T-helper 1 cell treated with Interleukin-12 subunit alpha and Interleukin-12 subunit beta and Interleukin-4 antibody, amounts not matched to agents 30 μg/mL and 1 μg/mL, for 36 hours (primary cell): ENCODE measurements at regions not wholly inside any gene's neighbourhood (a gene's known extent, or its start where the extent isn't known, plus 50 kb on each side); places are given as distances from the start of the nearest gene placed in this dataset.
"Not testable (repeated sequence)": the region's sequence is repeated elsewhere in the genome, so short reads cannot be mapped to it uniquely, and the experiment has no call there.

ENCODE experiments used
- H3K27ac Mint-ChIP-seq: one replicate; pipeline ENCODE4 v1.8.0; 2021; ENCODE audit warnings: mild to moderate bottlenecking, mixed read lengths
- H3K27me3 Mint-ChIP-seq: one replicate; pipeline ENCODE4 v1.8.0; 2021; ENCODE audit warnings: low read depth, mixed read lengths
- H3K36me3 Mint-ChIP-seq: one replicate; pipeline ENCODE4 v1.8.0; 2021; ENCODE audit warnings: low read depth, mixed read lengths
- H3K4me1 Mint-ChIP-seq: one replicate; pipeline ENCODE4 v1.8.0; 2021; ENCODE audit warnings: low read depth, mixed read lengths
- H3K4me3 Mint-ChIP-seq: one replicate; pipeline ENCODE4 v1.8.0; 2021; ENCODE audit warnings: mild to moderate bottlenecking, moderate library complexity, mixed read lengths
- H3K9me3 Mint-ChIP-seq: one replicate; pipeline ENCODE4 v1.8.0; 2021; ENCODE audit warnings: mixed read lengths

GRCh38 chr2:22186261-22186828 lies 1062.6 kb downstream of the TDRD15 start:
- not testable (repeated sequence) for H3K9me3 Mint-ChIP-seq, H3K4me1 Mint-ChIP-seq, H3K36me3 Mint-ChIP-seq, H3K27me3 Mint-ChIP-seq, H3K4me3 Mint-ChIP-seq, H3K27ac Mint-ChIP-seq

- Mint-ChIP-seq H3K9me3 (peaks cover 4% of the 10 kb centered on the region), H3K4me3 (no peak overlapping the region), H3K36me3 (no peaks in the 10 kb centered on the region)
Measured at GRCh38 chr2:22189893-22190480, 1066.2 kb downstream of the TDRD15 start.

GRCh38 chr2:22194218-22194617 lies 1070.5 kb downstream of the TDRD15 start:
- Mint-ChIP-seq H3K27ac (no peak overlapping the region), H3K36me3 (no peaks in the 10 kb centered on the region), H3K4me1 (no peaks in the 10 kb centered on the region), H3K4me3 (no peak overlapping the region), H3K27me3 (no peaks in the 10 kb centered on the region), H3K9me3 (no peaks in the 10 kb centered on the region)

More at GRCh38 chr2:22189893-22190480, 1066.2 kb downstream of the TDRD15 start:
- no peaks in the 10 kb centered on the region for H3K4me1 Mint-ChIP-seq
- H3K27me3 Mint-ChIP-seq, result no peaks in the 10 kb centered on the region
- no peak overlapping the region for H3K27ac Mint-ChIP-seq

GRCh38 chr2:22196806-22197205 lies 1073.0 kb downstream of the TDRD15 start:
- no peaks in the 10 kb centered on the region for H3K9me3 Mint-ChIP-seq
- H3K36me3 Mint-ChIP-seq, result no peaks in the 10 kb centered on the region
- H3K27ac Mint-ChIP-seq, result no peak overlapping the region
- H3K4me1 Mint-ChIP-seq, result no peaks in the 10 kb centered on the region
- no peaks in the 10 kb centered on the region for H3K27me3 Mint-ChIP-seq
- H3K4me3 Mint-ChIP-seq, result no peak overlapping the region

- Mint-ChIP-seq H3K4me3 (no peak overlapping the region), H3K9me3 (no peaks in the 10 kb centered on the region), H3K27me3 (no peaks in the 10 kb centered on the region), H3K4me1 (no peaks in the 10 kb centered on the region), H3K36me3 (no peaks in the 10 kb centered on the region), H3K27ac (no peak overlapping the region)
Measured at GRCh38 chr2:22198381-22199283, 1074.9 kb downstream of the TDRD15 start.

GRCh38 chr2:22199994-22200393 lies 1076.2 kb downstream of the TDRD15 start:
- Mint-ChIP-seq H3K4me1 (no peaks in the 10 kb centered on the region), H3K4me3 (no peak overlapping the region), H3K36me3 (no peaks in the 10 kb centered on the region), H3K9me3 (no peaks in the 10 kb centered on the region), H3K27me3 (no peaks in the 10 kb centered on the region), H3K27ac (no peak overlapping the region)

- Mint-ChIP-seq H3K9me3 (peaks cover 8% of the 10 kb centered on the region), H3K27ac (no peak overlapping the region), H3K27me3 (no peaks in the 10 kb centered on the region), H3K36me3 (no peaks in the 10 kb centered on the region), H3K4me1 (no peaks in the 10 kb centered on the region), H3K4me3 (no peak overlapping the region)
Measured at GRCh38 chr2:22209545-22209944, 1085.8 kb downstream of the TDRD15 start.

- H3K36me3 Mint-ChIP-seq, result no peaks in the 10 kb centered on the region
- no peaks in the 10 kb centered on the region for H3K4me1 Mint-ChIP-seq
- H3K27ac Mint-ChIP-seq, result no peak overlapping the region
- no peaks in the 10 kb centered on the region for H3K27me3 Mint-ChIP-seq
- no peak overlapping the region for H3K4me3 Mint-ChIP-seq
- H3K9me3 Mint-ChIP-seq, result peaks cover 8% of the 10 kb centered on the region
Measured at GRCh38 chr2:22213237-22213636, 1089.5 kb downstream of the TDRD15 start.

- H3K27ac Mint-ChIP-seq, result no peak overlapping the region
- H3K4me1 Mint-ChIP-seq, result no peaks in the 10 kb centered on the region
- H3K9me3 Mint-ChIP-seq, result peaks cover 3% of the 10 kb centered on the region
- no peak overlapping the region for H3K4me3 Mint-ChIP-seq
- H3K27me3 Mint-ChIP-seq, result no peaks in the 10 kb centered on the region
- H3K36me3 Mint-ChIP-seq, result no peaks in the 10 kb centered on the region
Measured at GRCh38 chr2:22215517-22215916, 1091.7 kb downstream of the TDRD15 start.

GRCh38 chr2:22217881-22218280 lies 1094.1 kb downstream of the TDRD15 start:
- H3K27me3 Mint-ChIP-seq, result no peaks in the 10 kb centered on the region
- H3K4me3 Mint-ChIP-seq, result no peak overlapping the region
- peaks cover 10% of the 10 kb centered on the region for H3K9me3 Mint-ChIP-seq
- H3K4me1 Mint-ChIP-seq, result no peaks in the 10 kb centered on the region
- H3K36me3 Mint-ChIP-seq, result no peaks in the 10 kb centered on the region
- no peak overlapping the region for H3K27ac Mint-ChIP-seq

- H3K4me3 Mint-ChIP-seq, result no peak overlapping the region
- no peak overlapping the region for H3K27ac Mint-ChIP-seq
- H3K36me3 Mint-ChIP-seq, result no peaks in the 10 kb centered on the region
- H3K27me3 Mint-ChIP-seq, result no peaks in the 10 kb centered on the region
- no peaks in the 10 kb centered on the region for H3K4me1 Mint-ChIP-seq
- H3K9me3 Mint-ChIP-seq, result peaks cover 11% of the 10 kb centered on the region
Measured at GRCh38 chr2:22221006-22221405, 1097.2 kb downstream of the TDRD15 start.

GRCh38 chr2:22238967-22239366 lies 1115.2 kb downstream of the TDRD15 start:
- H3K9me3 Mint-ChIP-seq, result peaks cover 3% of the 10 kb centered on the region
- no peak overlapping the region for H3K4me3 Mint-ChIP-seq
- no peaks in the 10 kb centered on the region for H3K4me1 Mint-ChIP-seq
- no peak overlapping the region for H3K27ac Mint-ChIP-seq
- H3K27me3 Mint-ChIP-seq, result no peaks in the 10 kb centered on the region
- H3K36me3 Mint-ChIP-seq, result no peaks in the 10 kb centered on the region

GRCh38 chr2:22247466-22247865 lies 1123.7 kb downstream of the TDRD15 start:
- H3K27ac Mint-ChIP-seq, result no peak overlapping the region
- no peaks in the 10 kb centered on the region for H3K4me1 Mint-ChIP-seq
- no peak overlapping the region for H3K4me3 Mint-ChIP-seq
- H3K9me3 Mint-ChIP-seq, result peaks cover 3% of the 10 kb centered on the region
- H3K36me3 Mint-ChIP-seq, result no peaks in the 10 kb centered on the region
- no peaks in the 10 kb centered on the region for H3K27me3 Mint-ChIP-seq

- no peaks in the 10 kb centered on the region for H3K27me3 Mint-ChIP-seq
- no peaks in the 10 kb centered on the region for H3K36me3 Mint-ChIP-seq
- peaks cover 3% of the 10 kb centered on the region for H3K9me3 Mint-ChIP-seq
- no peak overlapping the region for H3K27ac Mint-ChIP-seq
- no peak overlapping the region for H3K4me3 Mint-ChIP-seq
- no peaks in the 10 kb centered on the region for H3K4me1 Mint-ChIP-seq
Measured at GRCh38 chr2:22248851-22249250, 1125.1 kb downstream of the TDRD15 start.

GRCh38 chr2:22253171-22253570 lies 1129.4 kb downstream of the TDRD15 start:
- H3K27me3 Mint-ChIP-seq, result no peaks in the 10 kb centered on the region
- no peak overlapping the region for H3K27ac Mint-ChIP-seq
- H3K36me3 Mint-ChIP-seq, result no peaks in the 10 kb centered on the region
- no peaks in the 10 kb centered on the region for H3K4me1 Mint-ChIP-seq
- no peak overlapping the region for H3K4me3 Mint-ChIP-seq
- H3K9me3 Mint-ChIP-seq, result peaks cover 5% of the 10 kb centered on the region
